Spleen (tissue), 11 donors: ENCODE measurements at regions not wholly inside any gene's neighbourhood (a gene's known extent, or its start where the extent isn't known, plus 50 kb on each side); places are given as distances from the start of the nearest gene placed in this dataset.

Experiments
- DNase-seq: peaks from one replicate; pipeline ENCODE4 v3.0.0-alpha.2; 2020
- H3K27ac ChIP-seq, 8 donors: fragments of 200-600 bp; sonication (generic) in 7 of 8; 1 replicate in 4 of 8; 2 replicates in 4 of 8; pipeline versions ENCODE4 v1.5.0 to v1.8.0; 2016 to 2021; ENCODE audit warnings: inconsistent platforms in 4 of 8, mild to moderate bottlenecking in 4 of 8, moderate library complexity in 1 of 8
- H3K27me3 ChIP-seq, 7 donors: fragments of 200-600 bp; sonication (generic) in 6 of 7; replicated peaks in 1 of 7; 1 replicate in 4 of 7; 2 replicates in 3 of 7; pipeline versions ENCODE4 v1.5.0 to v1.8.0; 2016 to 2021; ENCODE audit warnings: inconsistent platforms in 3 of 7, mild to moderate bottlenecking in 1 of 7
- H3K36me3 ChIP-seq, 6 donors: fragments of 200-600 bp; sonication (generic) in 5 of 6; 1 replicate in 4 of 6; 2 replicates in 2 of 6; pipeline versions ENCODE4 v1.5.0 to v1.8.0; 2016 to 2021; ENCODE audit warnings: inconsistent platforms in 2 of 6
- H3K4me1 ChIP-seq, 6 donors: fragments of 200-600 bp; sonication (generic) in 5 of 6; 1 replicate in 3 of 6; 2 replicates in 3 of 6; pipeline versions ENCODE4 v1.5.0 to v1.8.0; 2016 to 2021; ENCODE audit warnings: inconsistent platforms in 3 of 6
- H3K4me3 ChIP-seq, 8 donors: fragments of 200-600 bp; sonication (generic) in 7 of 8; 1 replicate in 4 of 8; 2 replicates in 4 of 8; pipeline versions ENCODE4 v1.5.0 to v1.8.0; 2016 to 2021; ENCODE audit warnings: inconsistent platforms in 4 of 8, mild to moderate bottlenecking in 4 of 8, moderate library complexity in 2 of 8
- H3K9me3 ChIP-seq, 8 donors: fragments of 200-600 bp; sonication (generic) in 7 of 8; 1 replicate in 4 of 8; 2 replicates in 4 of 8; pipeline versions ENCODE4 v1.5.0 to v1.8.0; 2016 to 2021; ENCODE audit warnings: inconsistent platforms in 4 of 8
- POLR2A ChIP-seq, 3 donors: fragments of 450-650 bp; IDR thresholded peaks; one replicate each; pipeline ENCODE4 v1.5.1; 2017; ENCODE audit warnings: antibody characterized with exemption in 3 of 3, mild to moderate bottlenecking in 1 of 3
- POLR2AphosphoS5 ChIP-seq, 3 donors: sonication (generic); formaldehyde crosslinking; IDR thresholded peaks; one replicate each; pipeline ENCODE4 v1.5.1; 2017; ENCODE audit warnings: antibody characterized with exemption in 3 of 3
- WGBS, 5 donors: extraction: QIAGEN DNeasy Blood & Tissue Kit in 3 of 5; methylation state at CpG; one replicate each; pipeline versions ENCODE4 v1.1.5 to v1.1.7; 2013 to 2018; 5-methylcytosine and 5-hydroxymethylcytosine counted together
- intact Hi-C: fragments of 100-400 bp; cut with DNase I; formaldehyde crosslinking; loops from one replicate; pipeline ENCODE4 v1.15.0; 2023; ENCODE audit warnings: low total_unique reads
- TF ChIP-seq, protein P1 (sequence below), 11 experiments: fragments of 200-600 bp in 7 of 11; fragments of 450-650 bp in 4 of 11; sonication (generic) in 4 of 11; IDR thresholded peaks in 8 of 11; conservative IDR thresholded peaks in 3 of 11; 1 replicate in 7 of 11; 2 replicates in 4 of 11; pipeline versions ENCODE4 v1.4.0 to v1.8.0; 2016 to 2021; ENCODE audit warnings: antibody characterized with exemption in 11 of 11, inconsistent platforms in 4 of 11, mild to moderate bottlenecking in 1 of 11
- donor health status: healthy with polysubstance abuse.
- donor health status: DM: no; HTN: no; CAD: no; lungs with moderate emphysema.
- donor health status: DM: no; HTN: no; CAD: no.
- donor health status: Bipolar disorder and iron deficiency.
- donor health status: healthy.
- donor health status: DM: no; HTN: no; CAD: no.
- donor health status: DM: yes; HTN: yes; CAD: no.

DNA sequence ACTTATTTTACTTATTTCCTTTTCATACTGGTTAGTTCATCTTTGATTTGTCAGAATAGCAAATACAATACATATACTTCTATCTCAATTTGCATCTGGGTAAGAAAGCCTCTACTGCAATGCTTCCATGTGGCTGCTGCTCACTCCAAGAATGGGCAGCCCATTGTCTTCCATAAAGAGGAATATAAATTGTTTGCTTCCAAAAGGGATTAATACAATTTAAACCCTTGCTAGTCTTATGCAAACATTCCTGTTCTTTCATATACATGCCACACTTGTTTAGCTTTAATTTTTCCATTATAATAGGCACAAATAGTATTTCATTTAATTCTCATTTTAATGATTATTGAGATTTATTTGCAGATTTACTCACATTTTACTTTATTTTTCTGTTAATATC lies 555.4 kb upstream of the POM121L12 start:
- no peak overlapping the region for H3K4me3 ChIP-seq
- no peaks in the 10 kb centered on the region for H3K36me3 ChIP-seq
- no peak for DNase-seq
- H3K27ac ChIP-seq, result no peak overlapping the region
- H3K4me1 ChIP-seq, result no peaks in the 10 kb centered on the region
- TF ChIP-seq POLR2A (IDR thresholded peaks at IDR 0.05), result no peak
- TF ChIP-seq POLR2AphosphoS5 (IDR thresholded peaks at IDR 0.05), result no peak
- TF ChIP-seq, protein P1, sequence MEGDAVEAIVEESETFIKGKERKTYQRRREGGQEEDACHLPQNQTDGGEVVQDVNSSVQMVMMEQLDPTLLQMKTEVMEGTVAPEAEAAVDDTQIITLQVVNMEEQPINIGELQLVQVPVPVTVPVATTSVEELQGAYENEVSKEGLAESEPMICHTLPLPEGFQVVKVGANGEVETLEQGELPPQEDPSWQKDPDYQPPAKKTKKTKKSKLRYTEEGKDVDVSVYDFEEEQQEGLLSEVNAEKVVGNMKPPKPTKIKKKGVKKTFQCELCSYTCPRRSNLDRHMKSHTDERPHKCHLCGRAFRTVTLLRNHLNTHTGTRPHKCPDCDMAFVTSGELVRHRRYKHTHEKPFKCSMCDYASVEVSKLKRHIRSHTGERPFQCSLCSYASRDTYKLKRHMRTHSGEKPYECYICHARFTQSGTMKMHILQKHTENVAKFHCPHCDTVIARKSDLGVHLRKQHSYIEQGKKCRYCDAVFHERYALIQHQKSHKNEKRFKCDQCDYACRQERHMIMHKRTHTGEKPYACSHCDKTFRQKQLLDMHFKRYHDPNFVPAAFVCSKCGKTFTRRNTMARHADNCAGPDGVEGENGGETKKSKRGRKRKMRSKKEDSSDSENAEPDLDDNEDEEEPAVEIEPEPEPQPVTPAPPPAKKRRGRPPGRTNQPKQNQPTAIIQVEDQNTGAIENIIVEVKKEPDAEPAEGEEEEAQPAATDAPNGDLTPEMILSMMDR (IDR thresholded peaks at IDR 0.05 in 8 of 11, conservative IDR thresholded peaks at IDR 0.05 in 3 of 11), result no peak
- intact Hi-C loops, result no loop called here
- no peaks in the 10 kb centered on the region for H3K27me3 ChIP-seq
- peaks cover 0 to 10% (median 0%) of the 10 kb centered on the region in 8 donors for H3K9me3 ChIP-seq

DNA sequence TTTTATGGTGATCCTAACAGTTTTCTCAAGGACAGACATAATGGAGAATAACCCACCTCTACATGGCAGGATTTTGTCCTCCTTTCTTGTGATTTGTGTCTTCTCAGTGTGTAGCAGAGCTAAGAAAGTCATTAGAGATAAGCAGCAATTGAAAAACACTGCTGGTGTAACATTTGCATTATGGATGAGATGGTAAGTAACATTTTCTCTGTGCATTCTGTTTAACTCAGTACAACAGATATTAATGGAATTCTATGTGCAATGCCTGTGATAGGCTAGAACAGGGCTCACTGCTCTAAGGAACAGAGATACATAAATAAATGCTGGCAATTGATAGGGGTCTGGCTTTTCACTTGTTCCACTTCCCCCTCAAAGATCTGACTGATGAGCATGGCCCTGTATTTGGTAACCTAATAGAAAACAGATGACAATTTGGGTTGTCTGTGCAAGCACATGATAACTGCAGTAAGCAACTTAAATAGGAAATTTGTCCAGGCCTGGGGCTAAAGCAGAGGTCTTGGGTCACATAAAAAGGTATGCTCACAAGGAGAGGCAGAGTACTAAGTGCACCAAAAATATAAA lies 560.3 kb upstream of the POM121L12 start:
- Histone ChIP-seq H3K27me3 (no peaks in the 10 kb centered on the region), H3K36me3 (no peaks in the 10 kb centered on the region), H3K27ac (no peak overlapping the region), H3K4me3 (no peak overlapping the region), H3K4me1 (no peaks in the 10 kb centered on the region), H3K9me3 (peaks cover 0 to 17% (median 0%) of the 10 kb centered on the region in 8 donors)
- DNase-seq, result no peak
- intact Hi-C loops, result no loop called here
- TF ChIP-seq POLR2A (IDR thresholded peaks at IDR 0.05) (no peak), POLR2AphosphoS5 (IDR thresholded peaks at IDR 0.05) (no peak)
- TF ChIP-seq, protein P1 (IDR thresholded peaks at IDR 0.05 in 8 of 11, conservative IDR thresholded peaks at IDR 0.05 in 3 of 11), result no peak

DNA sequence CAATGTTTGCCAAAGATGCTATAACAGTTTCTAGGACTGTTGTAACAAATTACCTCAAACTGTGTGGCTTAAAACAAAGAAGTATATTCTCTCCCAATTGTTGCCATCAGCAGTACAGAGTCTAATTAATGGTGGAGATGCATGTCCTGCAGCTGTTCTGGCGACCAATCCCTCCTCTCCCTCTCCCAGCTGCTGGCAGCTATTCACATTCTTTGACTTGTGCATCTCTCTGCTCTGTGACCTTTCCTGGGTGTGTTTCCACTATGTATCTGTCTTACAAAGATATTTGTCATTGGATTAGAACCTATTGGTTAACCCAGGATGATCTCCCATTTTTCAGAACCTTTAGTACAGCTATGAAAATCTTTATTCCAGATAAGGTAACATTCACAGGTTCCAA lies 561.7 kb upstream of the POM121L12 start:
- no peak for DNase-seq
- Histone ChIP-seq H3K4me1 (no peaks in the 10 kb centered on the region), H3K36me3 (no peaks in the 10 kb centered on the region), H3K27me3 (no peaks in the 10 kb centered on the region), H3K4me3 (no peak overlapping the region), H3K9me3 (peaks cover 0 to 22% (median 2%) of the 10 kb centered on the region in 8 donors), H3K27ac (no peak overlapping the region)
- TF ChIP-seq POLR2AphosphoS5 (IDR thresholded peaks at IDR 0.05), result no peak
- no peak for TF ChIP-seq POLR2A (IDR thresholded peaks at IDR 0.05)
- TF ChIP-seq, protein P1 (IDR thresholded peaks at IDR 0.05 in 8 of 11, conservative IDR thresholded peaks at IDR 0.05 in 3 of 11), result no peak
- 48 to 73% (median 53%) methylated on average over 1 of the region's 1 CpG for WGBS, 5 donors
- intact Hi-C loops, result no loop called here

DNA sequence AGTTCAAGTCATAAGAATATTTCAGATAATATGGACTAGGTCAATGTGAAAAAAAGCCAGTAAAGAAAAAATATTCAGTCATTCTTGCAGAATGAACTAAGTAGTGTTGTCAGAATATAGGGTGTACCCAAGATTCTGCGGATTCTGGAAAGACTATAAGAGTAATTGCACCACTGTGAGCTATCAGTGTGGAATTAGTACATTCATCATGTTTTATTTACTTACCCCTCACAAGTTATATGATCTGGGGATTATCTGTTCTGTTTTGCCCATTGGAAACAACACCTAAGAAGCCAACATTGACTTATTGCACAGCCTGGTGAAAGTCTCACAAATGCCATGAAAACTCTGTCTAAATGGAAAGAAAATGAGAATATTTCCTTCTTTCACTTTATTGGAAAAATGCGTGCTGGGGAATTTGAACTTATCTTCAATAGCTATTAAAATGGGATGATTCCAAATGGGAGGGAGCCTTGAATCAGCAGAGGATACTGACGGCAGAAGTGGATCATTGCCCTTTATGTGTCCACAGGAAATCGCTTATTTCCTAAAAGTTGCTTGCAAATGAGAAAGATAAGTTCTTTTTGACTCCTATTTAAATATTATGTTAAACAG lies 563.3 kb upstream of the POM121L12 start:
- 71 to 86% (median 76%) methylated on average over 4 of the region's 4 CpGs for WGBS, 5 donors
- H3K4me3 ChIP-seq, result no peak overlapping the region
- intact Hi-C loops, result no loop called here
- H3K27me3 ChIP-seq, result no peaks in the 10 kb centered on the region
- no peak for TF ChIP-seq POLR2A (IDR thresholded peaks at IDR 0.05)
- TF ChIP-seq, protein P1 (IDR thresholded peaks at IDR 0.05 in 8 of 11, conservative IDR thresholded peaks at IDR 0.05 in 3 of 11), result no peak
- TF ChIP-seq POLR2AphosphoS5 (IDR thresholded peaks at IDR 0.05), result no peak
- H3K27ac ChIP-seq, result no peak overlapping the region
- no peaks in the 10 kb centered on the region for H3K4me1 ChIP-seq
- H3K9me3 ChIP-seq, result peaks cover 0 to 22% (median 2%) of the 10 kb centered on the region in 8 donors
- no peak for DNase-seq
- H3K36me3 ChIP-seq, result no peaks in the 10 kb centered on the region
